T-cell (primary cell): ENCODE measurements at regions not wholly inside any gene's neighbourhood (a gene's known extent, or its start where the extent isn't known, plus 50 kb on each side); places are given as distances from the start of the nearest gene placed in this dataset.
"Not testable (repeated sequence)": the region's sequence is repeated elsewhere in the genome, so short reads cannot be mapped to it uniquely, and the experiment has no call there.

Source experiments
- ATAC-seq, 4 experiments: fragments of 200-7000 bp in 3 of 4; fragments of 150-1000 bp in 1 of 4; cut with Tn5 transposase; replicated peaks in 1 of 4; 1 replicate in 3 of 4; 2 replicates in 1 of 4; pipeline ENCODE4 v1.10.0; 2021; ENCODE audit warnings: moderate library complexity in 3 of 4, mild to moderate bottlenecking in 2 of 4, moderate number of reproducible peaks in 1 of 4
- CTCF ChIA-PET, 2 donors: fragments of 300-600 bp; sonication (Branson Sonifier 250); formaldehyde crosslinking; loops; one replicate each; lab custom pipeline; 2022; ENCODE audit warnings: antibody characterized with exemption in 2 of 2; lab: Charles Lee
- POLR2A ChIA-PET, 2 donors: fragments of 300-600 bp; sonication (Branson Sonifier 250); formaldehyde crosslinking; loops; one replicate each; lab custom pipeline; 2022; ENCODE audit warnings: antibody characterized with exemption in 2 of 2; lab: Charles Lee
- DNase-seq, 35 experiments: peaks; one replicate each; pipeline versions ENCODE4 v3.0.0 to v3.0.0-alpha.2; 2013 to 2023
- H3K27ac ChIP-seq: one replicate; pipeline ENCODE4 v1.5.1; 2013; ENCODE audit warnings: low read length
- H3K27me3 ChIP-seq, 2 experiments: replicated peaks in 1 of 2; 1 replicate in 1 of 2; 2 replicates in 1 of 2; pipeline versions ENCODE4 v1.6.1 to v1.7.0; 2013; ENCODE audit warnings: low read length in 1 of 2, mixed read lengths in 1 of 2; ENCODE audit not compliant: control insufficient read depth in 2 of 2, insufficient read depth in 2 of 2; ENCODE audit errors: extremely low read depth in 1 of 2
- H3K36me3 ChIP-seq, 2 donors: 1 replicate in 1 of 2; 2 replicates in 1 of 2; pipeline versions ENCODE4 v1.6.1 to v1.7.0; 2013; ENCODE audit warnings: low read length in 1 of 2; ENCODE audit not compliant: control insufficient read depth in 2 of 2, insufficient read depth in 1 of 2; ENCODE audit errors: extremely low read depth in 1 of 2
- H3K4me1 ChIP-seq, 2 experiments: 1 replicate in 1 of 2; 2 replicates in 1 of 2; pipeline versions ENCODE4 v1.6.1 to v1.7.0; 2013; ENCODE audit warnings: low read length in 2 of 2, mixed read lengths in 1 of 2; ENCODE audit not compliant: insufficient read depth in 2 of 2, control insufficient read depth in 1 of 2; ENCODE audit errors: extremely low read depth in 1 of 2
- H3K4me3 ChIP-seq, 2 donors: 1 replicate in 1 of 2; 2 replicates in 1 of 2; pipeline versions ENCODE4 v1.5.1 to v1.7.0; 2013; ENCODE audit warnings: mild to moderate bottlenecking in 2 of 2, low read length in 1 of 2, moderate library complexity in 1 of 2; ENCODE audit not compliant: control insufficient read depth in 1 of 2; ENCODE audit errors: extremely low read depth in 1 of 2
- H3K9me3 ChIP-seq: 2 replicates; pipeline ENCODE4 v1.7.0; 2013
- H3K27ac Mint-ChIP-seq, 2 donors: one replicate each; pipeline ENCODE4 v1.8.0; 2020 to 2021; ENCODE audit warnings: mild to moderate bottlenecking in 2 of 2, mixed read lengths in 2 of 2
- H3K27me3 Mint-ChIP-seq, 2 donors: one replicate each; pipeline ENCODE4 v1.8.0; 2021 to 2022; ENCODE audit warnings: mixed read lengths in 2 of 2
- H3K36me3 Mint-ChIP-seq: one replicate; pipeline ENCODE4 v1.8.0; 2021; ENCODE audit warnings: mixed read lengths
- H3K4me1 Mint-ChIP-seq, 3 donors: one replicate each; pipeline ENCODE4 v1.8.0; 2020 to 2022; ENCODE audit warnings: mixed read lengths in 3 of 3, mild to moderate bottlenecking in 1 of 3
- H3K4me3 Mint-ChIP-seq, 3 donors: one replicate each; pipeline ENCODE4 v1.8.0; 2020 to 2022; ENCODE audit warnings: mild to moderate bottlenecking in 3 of 3, mixed read lengths in 3 of 3, moderate library complexity in 3 of 3
- H3K9me3 Mint-ChIP-seq, 3 donors: one replicate each; pipeline ENCODE4 v1.8.0; 2020 to 2022; ENCODE audit warnings: mixed read lengths in 3 of 3
- WGBS: methylation state at CpG from one replicate; pipeline ENCODE4 v1.1.5; 2013; ENCODE audit warnings: missing lambda C conversion rate; ENCODE audit not compliant: insufficient coverage; 5-methylcytosine and 5-hydroxymethylcytosine counted together

- POLR2A ChIA-PET, H3K4me3 ChIP-seq, H3K9me3 ChIP-seq, H3K27ac Mint-ChIP-seq, H3K9me3 Mint-ChIP-seq, H3K4me3 Mint-ChIP-seq, H3K36me3 Mint-ChIP-seq, H3K4me1 ChIP-seq, CTCF ChIA-PET, H3K27me3 ChIP-seq, H3K27me3 Mint-ChIP-seq, H3K36me3 ChIP-seq, H3K27ac ChIP-seq: not testable (repeated sequence)
- H3K4me1 Mint-ChIP-seq: peaks cover 0 to 27% (median 27%) of the 10 kb centered on the region in 3 donors
- DNase-seq: peak in 4 of 35 experiments; percentile 0 to 29 (median 1)
- no CpG with 5 or more reads among the region's 3 CpGs for WGBS
- peak in 1 of 4 experiments; percentile 48 for ATAC-seq
These were observed 613.5 kb downstream of the NTRK3 start for GRCh38 chr15:87642997-87643396.

DNA sequence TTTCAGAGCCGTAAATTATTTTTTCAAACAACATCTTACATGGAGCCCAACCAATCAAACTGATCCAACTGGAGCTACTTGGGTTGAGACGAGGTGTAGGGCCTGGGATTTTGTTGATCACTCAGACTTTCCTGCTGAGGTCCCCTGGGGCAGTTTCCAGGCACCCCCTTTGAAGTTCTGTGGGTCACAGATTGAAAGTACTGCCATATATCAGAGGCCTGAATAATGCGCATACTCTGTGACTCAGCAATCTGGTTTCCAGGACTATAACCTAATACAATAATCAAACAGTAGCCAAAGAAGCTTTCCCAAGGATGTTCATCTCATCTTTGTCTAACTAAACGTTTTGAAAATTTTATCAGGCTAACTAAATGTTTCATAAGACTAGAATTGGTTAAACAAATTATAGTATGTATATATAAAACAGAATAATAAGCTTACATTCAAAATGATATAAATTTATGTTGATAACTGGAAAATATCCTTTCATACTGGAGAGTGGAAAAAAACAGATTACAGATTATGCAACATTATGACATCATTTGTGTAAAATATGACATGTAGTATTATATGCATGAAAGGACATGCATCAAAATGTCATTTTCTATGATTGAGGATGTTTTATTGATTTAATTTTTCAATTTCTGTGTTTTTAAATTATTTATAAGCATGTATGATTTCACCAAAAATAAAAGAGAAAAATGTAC is 617.1 kb downstream of the NTRK3 start:
- Histone ChIP-seq H3K27me3 (peaks cover 0 to 2% of the 10 kb centered on the region in 2 experiments), H3K36me3 (no peaks in the 10 kb centered on the region), H3K27ac (no peak overlapping the region), H3K4me1 (no peaks in the 10 kb centered on the region), H3K9me3 (no peaks in the 10 kb centered on the region), H3K4me3 (no peak overlapping the region)
- Mint-ChIP-seq H3K27ac (no peak overlapping the region), H3K36me3 (no peaks in the 10 kb centered on the region), H3K9me3 (no peaks in the 10 kb centered on the region), H3K4me1 (peaks cover 0 to 17% (median 15%) of the 10 kb centered on the region in 3 donors), H3K4me3 (no peak overlapping the region), H3K27me3 (peaks cover 0 to 2% of the 10 kb centered on the region in 2 donors)
- 100% methylated on average over 1 of the region's 4 CpGs for WGBS
- CTCF ChIA-PET: no interaction called here
- DNase-seq (no peak), ATAC-seq (no peak)
- POLR2A ChIA-PET: no interaction called here

GRCh38 chr15:87638554-87639083 is 617.9 kb downstream of the NTRK3 start:
- Histone ChIP-seq H3K4me3 (no peak overlapping the region), H3K27me3 (peaks cover 0 to 2% of the 10 kb centered on the region in 2 experiments), H3K9me3 (no peaks in the 10 kb centered on the region), H3K36me3 (no peaks in the 10 kb centered on the region), H3K4me1 (no peaks in the 10 kb centered on the region), H3K27ac (no peak overlapping the region)
- WGBS: 53% methylated on average over 3 of the region's 3 CpGs
- Mint-ChIP-seq H3K9me3 (no peaks in the 10 kb centered on the region), H3K4me3 (no peak overlapping the region), H3K27ac (no peak overlapping the region), H3K4me1 (peaks cover 0 to 9% (median 9%) of the 10 kb centered on the region in 3 donors), H3K27me3 (peaks cover 0 to 2% of the 10 kb centered on the region in 2 donors), H3K36me3 (no peaks in the 10 kb centered on the region)
- ATAC-seq (no peak), DNase-seq (no peak)
- ChIA-PET CTCF (no interaction called here), POLR2A (no interaction called here)

DNA sequence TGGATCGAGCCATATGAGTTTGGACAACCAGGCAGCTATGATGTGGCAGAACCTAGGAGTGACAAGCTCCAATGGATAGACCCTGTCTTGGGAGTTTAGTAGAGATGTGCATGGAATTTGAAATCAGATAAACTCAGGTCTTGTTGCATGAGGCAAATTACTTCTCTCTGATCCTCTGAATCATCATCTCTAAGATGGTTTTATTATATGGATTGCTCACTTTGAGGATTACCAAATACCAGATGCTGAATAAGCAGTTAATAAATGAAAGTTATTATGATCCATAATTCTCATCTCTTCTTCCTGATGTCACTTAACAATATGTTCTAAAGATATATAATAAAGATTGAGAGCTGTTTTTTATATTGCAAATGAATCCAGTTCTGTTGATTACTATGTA is 622.2 kb downstream of the NTRK3 start:
- H3K36me3 ChIP-seq: no peaks in the 10 kb centered on the region
- H3K9me3 ChIP-seq: no peaks in the 10 kb centered on the region
- WGBS: 78% methylated on average over 1 of the region's 1 CpG
- DNase-seq: no peak
- H3K27ac ChIP-seq: no peak overlapping the region
- Mint-ChIP-seq H3K9me3 (peaks cover 0 to 5% (median 0%) of the 10 kb centered on the region in 3 donors), H3K36me3 (no peaks in the 10 kb centered on the region), H3K27me3 (no peaks in the 10 kb centered on the region), H3K27ac (no peak overlapping the region), H3K4me3 (no peak overlapping the region), H3K4me1 (no peaks in the 10 kb centered on the region)
- no peak overlapping the region for H3K4me3 ChIP-seq
- ChIA-PET CTCF (no interaction called here), POLR2A (no interaction called here)
- no peaks in the 10 kb centered on the region for H3K4me1 ChIP-seq
- H3K27me3 ChIP-seq: no peaks in the 10 kb centered on the region
- no peak for ATAC-seq

GRCh38 chr15:87633525-87633924 is 623.0 kb downstream of the NTRK3 start:
- H3K4me3 ChIP-seq: no peak overlapping the region
- DNase-seq: no peak
- H3K4me1 ChIP-seq: no peaks in the 10 kb centered on the region
- Mint-ChIP-seq H3K9me3 (peaks cover 0 to 5% (median 0%) of the 10 kb centered on the region in 3 donors), H3K27ac (no peak overlapping the region), H3K36me3 (no peaks in the 10 kb centered on the region), H3K4me1 (no peaks in the 10 kb centered on the region), H3K27me3 (no peaks in the 10 kb centered on the region), H3K4me3 (no peak overlapping the region)
- WGBS: no CpG with 5 or more reads among the region's 1 CpG
- H3K9me3 ChIP-seq: no peaks in the 10 kb centered on the region
- no peaks in the 10 kb centered on the region for H3K36me3 ChIP-seq
- no peak overlapping the region for H3K27ac ChIP-seq
- ChIA-PET POLR2A (no interaction called here), CTCF (no interaction called here)
- ATAC-seq: no peak
- no peaks in the 10 kb centered on the region for H3K27me3 ChIP-seq

- H3K9me3 Mint-ChIP-seq: peaks cover 0 to 5% (median 0%) of the 10 kb centered on the region in 3 donors
- no peak overlapping the region for H3K4me3 Mint-ChIP-seq
- H3K36me3 Mint-ChIP-seq: no peaks in the 10 kb centered on the region
These were observed 624.2 kb downstream of the NTRK3 start for GRCh38 chr15:87632364-87632763.

More at GRCh38 chr15:87632364-87632763, 624.2 kb downstream of the NTRK3 start:
- no peaks in the 10 kb centered on the region for H3K4me1 Mint-ChIP-seq
- no peaks in the 10 kb centered on the region for H3K36me3 ChIP-seq
- H3K4me1 ChIP-seq: no peaks in the 10 kb centered on the region
- ChIA-PET CTCF (no interaction called here), POLR2A (interaction anchor here in 1 of 2 donors (0.7 kb wide), 1 partner anchor 214 kb away, joined by 5 read pairs; no protein-coding TSS in a partner anchor)
- no peak overlapping the region for H3K27ac ChIP-seq
- H3K27ac Mint-ChIP-seq: no peak overlapping the region
- no peak overlapping the region for H3K4me3 ChIP-seq
- no peaks in the 10 kb centered on the region for H3K27me3 Mint-ChIP-seq
- no peaks in the 10 kb centered on the region for H3K9me3 ChIP-seq
- DNase-seq (no peak), ATAC-seq (no peak)
- no peaks in the 10 kb centered on the region for H3K27me3 ChIP-seq
